ENCODE measurements at regions not wholly inside any gene's neighbourhood (a gene's known extent, or its start where the extent isn't known, plus 50 kb on each side); places are given as distances from the start of the nearest gene placed in this dataset.

GRCh38 chr1:10848109-10848684 is 51.8 kb upstream of the CASZ1 start:
- DNase-seq = no peak

DNA sequence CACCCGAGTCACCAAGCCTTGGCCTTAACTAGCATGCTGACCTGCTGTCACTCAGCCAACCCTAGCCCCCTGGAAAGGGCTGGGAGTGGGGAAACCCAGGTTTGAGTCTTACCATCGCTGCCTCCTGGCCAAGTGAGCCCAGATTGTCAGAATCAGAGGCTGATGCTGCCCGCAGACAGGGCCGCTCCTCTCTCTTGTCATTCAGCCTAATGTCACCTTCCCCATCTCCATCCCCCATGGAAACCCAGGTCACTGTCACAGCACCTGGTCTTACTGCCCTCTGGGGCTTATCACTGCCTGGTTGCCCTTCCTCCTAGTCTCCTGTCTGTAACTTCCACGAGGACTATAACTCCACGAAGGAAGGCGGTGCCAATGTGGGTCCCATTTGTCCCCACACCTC is 53.6 kb upstream of the CASZ1 start:
- DNase-seq = no peak

DNA sequence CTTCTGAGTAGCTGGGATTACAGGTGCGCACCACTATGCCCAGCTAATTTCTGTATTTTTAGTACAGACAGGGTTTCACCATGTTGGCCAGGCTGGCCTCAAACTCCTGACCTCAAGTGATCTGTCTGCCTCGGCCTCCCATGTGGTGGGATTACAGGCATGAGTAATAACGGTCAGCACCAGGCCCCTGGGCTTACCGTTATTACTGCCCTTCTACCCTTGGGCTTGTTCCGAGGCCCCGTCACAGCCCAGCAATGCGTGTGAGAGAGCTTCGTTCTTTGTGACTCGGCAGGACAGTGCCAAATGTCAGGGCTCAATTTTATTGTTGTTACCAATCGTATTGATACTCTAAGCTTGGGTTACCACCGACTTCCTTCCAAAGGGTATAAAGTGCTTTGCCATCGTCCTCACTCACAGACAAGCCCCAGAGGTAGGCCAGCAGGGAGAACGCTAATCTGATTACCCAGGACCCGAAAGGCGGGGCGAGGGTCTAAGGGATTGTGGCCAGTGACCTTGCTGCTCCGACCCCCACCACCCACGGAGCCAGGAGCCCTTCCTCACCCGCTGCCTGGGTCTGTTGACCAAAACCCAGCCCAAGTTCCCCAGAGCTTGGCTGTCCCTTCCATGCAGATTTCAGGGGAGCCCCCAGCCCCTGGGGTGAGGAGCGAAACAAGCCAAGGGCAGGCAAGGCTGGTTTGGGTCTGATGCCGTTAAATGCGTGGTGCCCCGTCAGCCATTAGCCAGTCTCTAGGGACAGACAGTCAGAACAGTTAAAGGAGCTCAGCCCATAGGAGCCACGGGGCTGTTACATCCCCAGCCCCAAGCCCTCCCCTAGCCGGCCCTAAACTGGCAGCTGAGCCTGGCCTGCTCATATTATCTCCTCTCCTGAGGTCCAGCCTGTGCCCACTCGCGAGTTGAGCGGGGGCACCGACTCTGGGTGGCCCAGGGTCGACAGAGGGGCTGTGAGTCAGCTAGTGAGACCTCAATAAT is 54.9 kb upstream of the CASZ1 start:
- no peak for DNase-seq

DNA sequence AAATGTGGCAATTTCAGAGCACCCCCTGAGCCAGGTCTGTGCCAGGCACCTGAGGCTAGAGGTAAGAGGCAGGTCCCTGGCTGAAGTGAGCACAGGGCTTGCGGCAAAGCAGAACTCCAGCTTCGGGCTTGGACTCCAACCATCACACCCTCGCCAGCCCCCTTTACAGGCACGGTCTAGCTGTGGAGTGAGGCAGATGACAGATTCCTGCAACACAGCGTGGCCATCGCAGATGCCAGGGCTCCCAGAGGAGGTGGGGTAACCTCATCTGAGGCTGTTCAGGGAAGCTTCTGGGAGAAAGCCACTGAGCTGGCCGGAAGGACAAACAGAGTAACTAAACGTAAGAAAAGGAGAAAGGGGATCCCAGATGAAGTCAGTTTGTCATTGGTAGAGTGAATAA is 55.6 kb upstream of the CASZ1 start:
- no peak for DNase-seq

GRCh38 chr1:10852486-10852885 is 56.0 kb upstream of the CASZ1 start:
- DNase-seq = no peak

DNA sequence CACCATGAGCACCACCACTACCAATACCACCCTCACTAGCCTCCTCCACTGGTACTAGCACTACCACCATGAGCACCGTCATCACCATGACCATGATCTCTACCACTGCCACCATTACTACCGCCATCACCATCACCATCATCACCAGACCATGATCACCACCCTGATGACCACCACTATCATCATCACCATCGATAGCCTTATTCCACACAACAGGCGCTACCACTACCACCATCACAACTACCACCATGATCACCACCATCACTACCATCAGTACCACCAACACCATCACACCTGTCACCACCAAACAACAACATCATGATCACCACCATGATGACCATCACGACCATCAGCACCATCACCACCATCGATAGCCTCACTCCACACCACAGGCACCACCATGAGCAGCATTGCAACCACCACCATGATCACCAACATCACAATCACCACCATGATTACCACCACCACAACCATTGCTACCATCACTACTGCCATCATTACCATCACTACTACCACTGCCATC is 56.6 kb upstream of the CASZ1 start:
- DNase-seq = no peak

DNA sequence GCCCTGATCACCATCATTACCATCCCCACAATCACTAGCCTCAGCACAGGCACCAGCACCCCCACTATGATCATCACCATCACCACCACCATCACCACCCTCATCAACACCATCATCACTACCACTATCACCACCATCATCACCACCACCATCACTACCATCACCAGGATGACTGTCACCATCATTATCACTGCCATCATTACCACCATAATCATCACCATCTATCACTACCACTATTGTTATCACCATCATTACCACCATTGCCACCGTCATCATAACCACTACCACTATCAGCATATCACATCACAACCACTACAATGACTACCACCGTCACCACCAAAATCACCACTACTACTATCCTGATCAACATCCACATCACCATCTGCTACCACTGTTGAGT is 57.3 kb upstream of the CASZ1 start:
- no peak for DNase-seq

DNA sequence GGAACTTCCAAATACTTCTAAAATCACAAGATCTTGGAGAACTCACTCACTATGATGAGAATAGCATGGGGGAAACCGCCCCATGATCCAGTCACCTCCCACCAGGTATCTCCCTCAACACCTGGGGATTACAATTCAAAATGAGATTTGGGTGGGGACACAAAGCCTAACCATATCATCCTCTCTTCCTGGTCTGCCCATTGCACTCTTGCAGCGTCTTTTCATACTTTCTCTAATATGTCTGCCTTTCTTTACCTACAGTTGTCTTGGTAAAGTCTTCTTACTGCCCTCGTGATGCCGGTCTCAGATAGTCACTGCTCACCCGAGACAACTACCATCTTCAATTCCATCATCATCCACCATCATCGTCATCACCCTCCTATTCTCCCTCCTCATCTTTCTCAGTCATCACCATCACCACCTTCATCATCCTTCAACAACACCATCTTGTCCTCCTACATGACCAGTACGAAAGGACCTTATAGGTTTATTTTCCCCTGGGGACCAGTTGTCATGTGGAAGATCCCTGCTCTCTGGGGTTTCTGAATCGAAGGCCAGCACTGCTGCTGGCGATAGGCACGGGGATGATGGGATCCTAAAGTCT is 58.5 kb upstream of the CASZ1 start:
- no peak for DNase-seq

DNA sequence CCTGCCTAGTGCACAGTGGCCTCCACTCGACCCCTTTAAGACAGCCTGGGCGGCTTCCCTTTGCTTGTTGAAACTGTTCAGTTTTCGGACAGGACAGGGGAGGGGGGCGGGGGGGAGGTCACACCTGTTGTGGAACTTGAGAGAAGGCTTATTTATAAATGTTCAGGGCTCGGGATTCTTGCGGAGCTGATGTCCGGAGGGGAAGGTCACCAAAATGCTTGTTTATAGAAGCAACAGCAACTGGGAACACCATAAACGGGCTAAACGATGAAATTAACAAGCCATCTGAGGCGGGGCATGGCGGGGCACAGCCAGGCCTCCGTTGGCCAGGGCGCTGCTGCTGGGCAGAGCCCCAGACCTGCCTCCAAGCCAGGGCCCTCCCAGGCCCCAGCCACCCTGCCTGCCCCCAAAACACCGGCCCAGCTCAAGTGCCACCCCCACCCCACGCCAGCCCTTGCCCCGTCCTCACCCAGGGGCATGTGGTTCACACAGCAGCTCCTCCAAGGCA is 59.8 kb upstream of the CASZ1 start:
- no peak for DNase-seq

DNA sequence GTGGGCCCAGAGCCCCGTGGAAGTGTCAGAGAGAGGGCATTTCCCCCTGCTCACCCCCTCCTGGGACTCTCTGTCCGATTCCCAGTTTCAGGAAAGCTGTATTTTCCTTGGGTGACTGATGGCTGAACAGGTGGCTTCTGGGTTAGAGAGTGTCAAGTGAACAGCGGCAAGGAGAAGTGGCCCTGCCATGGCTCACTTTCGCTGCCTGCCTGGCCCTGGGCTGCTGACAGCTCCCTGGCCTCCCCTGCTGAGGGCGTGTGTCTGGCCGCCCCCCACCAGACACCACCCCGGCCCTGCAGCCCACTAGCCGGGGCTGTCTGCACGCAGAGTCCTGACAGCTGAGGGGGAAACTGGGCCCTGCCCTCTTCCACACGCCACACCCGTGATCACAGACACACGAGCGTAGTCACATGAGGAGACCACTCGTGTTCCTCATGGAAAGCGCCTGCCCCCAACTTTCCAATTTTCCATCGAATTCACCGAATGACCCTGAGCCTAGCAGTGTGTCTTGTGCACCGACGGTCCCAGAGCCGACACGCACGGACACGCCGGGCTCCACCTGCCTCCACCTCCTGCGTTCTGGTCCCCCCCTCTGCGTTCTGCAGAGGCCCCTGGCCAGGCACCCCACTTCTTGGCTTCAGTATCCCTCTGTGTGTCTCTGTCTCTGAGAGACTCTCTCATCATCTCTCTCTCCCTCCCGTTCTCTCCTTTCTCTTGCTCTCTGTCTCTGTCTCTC is 60.6 kb upstream of the CASZ1 start:
- DNase-seq = no peak

GRCh38 chr1:10857687-10858086 is 61.2 kb upstream of the CASZ1 start:
- no peak for DNase-seq

GRCh38 chr1:10860218-10860617 is 63.8 kb upstream of the CASZ1 start:
- DNase-seq = peak; percentile 17

- no peak for DNase-seq
These were observed 64.2 kb upstream of the CASZ1 start for GRCh38 chr1:10860682-10861081.

GRCh38 chr1:10861822-10862221 is 65.4 kb upstream of the CASZ1 start:
- no peak for DNase-seq

- no peak for DNase-seq
These were observed 66.4 kb upstream of the CASZ1 start for GRCh38 chr1:10862743-10863335.

DNA sequence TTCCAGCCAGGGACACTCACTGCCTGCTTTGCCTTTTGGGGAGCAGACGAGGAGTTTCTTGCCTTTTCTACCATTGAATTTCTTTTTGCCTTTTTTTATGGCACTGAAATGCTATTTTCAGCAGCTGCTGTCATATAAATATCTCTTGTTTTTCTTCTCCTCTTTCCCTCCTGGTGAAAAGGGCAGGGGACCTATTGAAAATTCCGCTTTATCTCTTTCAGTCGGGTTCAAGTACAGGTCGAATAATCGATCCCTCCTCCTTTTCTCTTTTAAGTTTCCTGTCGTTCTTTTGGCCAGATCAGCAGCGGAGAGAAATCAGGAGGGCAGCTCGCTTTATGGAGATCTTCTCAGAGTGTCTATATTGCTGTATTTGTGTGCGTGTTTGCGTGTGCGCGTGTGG is 67.4 kb upstream of the CASZ1 start:
- no peak for DNase-seq

DNA sequence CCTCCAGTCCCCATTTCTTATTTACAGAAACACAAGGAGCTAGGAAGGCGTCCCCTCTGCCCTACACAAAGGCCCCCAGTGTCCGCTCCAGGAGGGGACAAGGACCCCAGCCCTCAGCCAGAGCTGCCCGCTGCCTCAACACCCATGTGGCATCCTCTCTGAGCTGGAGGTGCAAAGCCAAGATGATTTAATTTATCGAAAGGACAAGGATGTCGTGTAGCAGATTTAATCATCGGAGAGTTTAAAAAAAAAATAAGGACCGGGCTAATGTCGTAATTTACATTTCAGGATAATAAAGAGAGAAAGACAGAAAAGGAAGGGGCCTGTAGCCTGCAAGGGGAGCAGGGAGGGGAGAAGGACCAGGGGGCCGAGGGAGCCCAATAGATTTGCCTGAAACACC is 68.3 kb upstream of the CASZ1 start:
- DNase-seq = no peak

DNA sequence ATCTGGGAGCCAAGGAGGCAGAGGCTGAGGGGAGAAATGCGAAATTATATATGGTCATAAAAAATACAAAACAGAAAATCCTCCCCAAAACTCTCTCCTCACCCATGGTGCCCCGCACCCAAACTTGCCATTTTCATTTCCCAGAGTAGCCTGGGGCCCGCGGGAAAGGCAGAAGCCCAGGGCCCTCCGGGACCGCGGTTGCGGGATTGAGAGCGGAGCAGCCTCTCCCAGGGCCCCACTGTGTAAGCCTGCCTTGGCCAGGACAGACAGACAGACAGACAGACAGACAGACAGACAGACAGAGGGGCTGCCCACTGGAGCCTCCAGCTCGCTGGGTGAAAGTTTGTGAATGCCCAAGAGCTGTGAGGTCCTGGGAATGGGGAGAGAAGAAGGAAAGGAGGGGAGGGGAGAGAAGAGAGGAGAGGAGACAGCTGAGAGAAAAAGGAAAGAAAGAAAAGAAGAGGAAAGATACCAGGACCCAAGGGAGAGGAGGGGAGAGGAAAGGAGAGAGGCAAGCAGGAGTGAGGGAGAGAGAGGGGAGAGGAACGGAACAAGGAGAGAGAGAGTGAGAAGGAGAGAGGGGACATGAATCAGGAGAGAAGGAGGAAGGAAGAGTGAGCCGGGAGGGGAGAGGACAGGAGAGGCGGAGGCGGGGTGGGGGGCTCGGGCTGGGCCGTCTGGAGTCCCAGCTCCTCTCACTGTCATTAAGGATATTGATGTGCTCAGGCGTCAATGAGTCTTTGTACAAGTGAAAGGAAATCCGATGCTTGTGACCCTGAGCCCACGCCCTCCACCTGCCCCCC is 69.3 kb upstream of the CASZ1 start:
- DNase-seq = no peak

DNA sequence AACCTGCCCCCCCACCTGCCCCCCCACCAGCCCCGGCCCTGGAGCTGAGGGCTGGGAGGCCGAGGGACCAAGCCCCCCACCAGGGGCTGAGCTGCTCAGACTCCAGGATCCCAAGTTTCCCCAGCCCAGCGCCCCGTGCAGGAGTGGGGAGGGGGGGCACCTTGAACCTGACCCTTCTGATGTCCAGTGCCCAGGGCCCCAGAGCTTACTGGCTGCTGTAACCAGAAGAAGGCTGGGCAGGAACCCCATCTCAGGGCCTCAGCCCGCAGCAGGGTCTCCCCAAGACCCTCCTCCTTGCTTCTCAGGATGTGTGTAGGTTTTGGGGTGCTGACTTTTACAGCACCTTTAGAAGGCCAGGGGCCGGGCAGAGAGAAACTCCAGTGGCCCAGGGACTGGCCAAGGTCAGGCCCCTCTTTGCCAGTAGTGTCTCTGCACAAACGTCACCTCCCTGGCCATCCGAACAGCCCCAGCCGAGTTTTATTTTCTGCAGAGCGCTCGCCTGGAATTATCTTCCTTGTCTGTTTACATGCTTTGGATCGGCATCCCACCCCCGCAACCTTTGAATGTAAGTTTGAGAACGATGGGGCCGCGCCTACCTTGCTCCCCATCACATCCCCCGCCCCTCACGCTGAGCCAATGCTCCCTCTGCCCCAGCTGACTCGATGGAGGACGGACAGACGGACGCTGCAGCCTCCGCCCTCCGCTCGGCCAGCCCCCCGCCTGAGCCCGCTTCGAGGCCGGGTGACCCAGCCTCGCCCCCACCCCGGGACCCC is 70.1 kb upstream of the CASZ1 start:
- DNase-seq = peak; percentile 52

- no peak for DNase-seq
These were observed 70.8 kb upstream of the CASZ1 start for GRCh38 chr1:10867138-10867721.

Data from NCI-H2227 treated with DMSO at 0.1 percent for 48 hours (cell line).